GM19238 (cell line): ENCODE measurements at regions not wholly inside any gene's neighbourhood (a gene's known extent, or its start where the extent isn't known, plus 50 kb on each side); places are given as distances from the start of the nearest gene placed in this dataset.

ENCODE experiments used
- DNase-seq: peaks from one replicate; pipeline ENCODE4 v3.0.0; 2011; ENCODE audit warnings: low spot score; ENCODE audit not compliant: insufficient read length

DNA sequence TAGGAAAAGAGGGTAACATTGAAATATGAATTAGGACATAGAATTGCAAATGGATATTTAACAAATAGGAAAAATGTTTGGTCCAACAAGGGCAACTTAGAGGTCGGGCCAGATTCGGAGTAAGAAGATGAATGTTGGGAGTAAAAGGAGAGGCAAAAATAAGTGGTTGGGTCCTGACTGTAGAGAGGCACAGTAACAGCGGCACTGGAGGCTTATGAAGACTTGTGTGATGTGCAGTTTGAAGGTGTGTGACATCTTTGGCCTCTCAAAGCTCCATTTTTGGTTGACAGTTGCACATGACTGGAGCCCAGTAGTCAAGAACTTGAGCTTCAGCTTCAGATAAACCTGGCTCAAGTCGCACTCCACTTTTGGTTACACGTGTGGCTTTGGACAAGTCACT is 109.9 kb upstream of the PAXBP1 start:
- DNase-seq, result no peak

DNA sequence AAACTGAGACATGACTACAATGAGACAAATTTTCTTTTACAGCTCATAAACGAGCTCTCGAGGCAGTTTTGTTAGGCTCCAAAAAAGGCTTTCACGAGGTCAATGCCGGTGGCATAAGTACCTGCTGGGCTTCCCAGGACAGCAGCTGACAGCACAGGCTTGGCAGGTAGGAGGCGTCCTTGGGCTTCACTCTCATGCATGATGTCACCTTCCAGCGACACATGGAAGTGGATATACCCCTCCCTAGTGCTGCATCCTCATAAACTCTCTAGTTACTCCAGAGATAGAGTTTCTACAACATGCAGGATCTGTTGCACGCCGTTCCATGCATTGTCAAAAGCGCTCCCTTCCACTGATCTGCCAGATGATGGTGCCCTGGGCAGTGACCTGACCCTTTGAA is 112.5 kb upstream of the PAXBP1 start:
- DNase-seq, result no peak

DNA sequence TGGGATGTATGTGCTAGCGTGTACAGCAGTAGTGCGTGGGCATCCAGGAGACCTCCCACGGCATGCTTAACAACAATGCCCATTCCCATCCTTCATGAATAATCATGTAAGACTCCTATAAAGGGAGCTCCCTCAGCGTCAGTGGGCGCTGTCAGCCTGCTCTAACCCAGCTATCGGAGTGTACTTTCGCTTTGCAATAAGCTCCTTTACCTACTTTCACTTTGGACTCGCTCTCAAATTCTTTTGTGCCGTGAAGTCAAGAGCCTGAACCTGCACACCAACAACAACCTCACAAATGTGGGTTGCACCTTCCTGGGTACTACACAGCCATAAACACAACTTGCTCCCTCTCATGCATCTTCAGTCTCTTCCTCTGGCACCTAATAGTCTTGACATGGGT is 114.8 kb upstream of the PAXBP1 start:
- DNase-seq, result no peak

DNA sequence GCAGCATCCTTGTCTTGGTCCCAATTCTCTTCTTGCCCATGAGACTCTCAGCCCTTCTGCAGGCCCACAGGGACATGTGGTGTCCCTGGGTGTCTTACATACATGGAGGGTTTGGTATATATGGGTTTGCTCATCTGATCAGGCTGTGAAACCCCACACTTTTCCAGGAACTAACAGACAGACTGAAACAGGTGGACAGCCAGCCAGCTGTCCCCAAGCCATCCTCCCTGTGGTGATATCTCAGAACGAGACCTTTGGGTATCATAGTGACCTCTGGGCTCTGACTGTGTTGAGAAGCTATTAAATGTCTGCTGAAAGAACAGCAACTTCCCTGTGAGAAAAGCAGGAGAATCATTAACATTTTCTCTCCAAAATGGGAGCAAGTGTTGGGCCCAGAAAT is 115.5 kb upstream of the PAXBP1 start:
- no peak for DNase-seq

DNA sequence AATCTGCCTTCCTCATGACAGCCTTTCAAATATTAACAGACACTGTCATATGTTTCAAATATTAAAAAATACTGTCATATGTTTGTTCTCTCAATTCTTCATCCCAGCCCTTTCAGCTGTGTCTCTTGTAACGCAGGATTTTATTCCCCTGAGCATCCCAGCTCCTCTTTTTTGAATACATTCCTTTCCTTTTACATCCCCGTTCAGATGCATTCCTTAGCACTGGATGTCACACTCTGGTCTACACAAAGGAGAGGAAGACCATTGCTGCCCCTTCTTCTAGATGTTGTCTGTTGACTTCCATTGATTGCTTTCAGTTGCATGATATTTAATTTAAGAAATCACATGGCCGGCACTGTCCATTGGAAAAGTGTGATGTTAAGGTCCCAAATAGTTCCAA is 117.4 kb upstream of the PAXBP1 start:
- no peak for DNase-seq

DNA sequence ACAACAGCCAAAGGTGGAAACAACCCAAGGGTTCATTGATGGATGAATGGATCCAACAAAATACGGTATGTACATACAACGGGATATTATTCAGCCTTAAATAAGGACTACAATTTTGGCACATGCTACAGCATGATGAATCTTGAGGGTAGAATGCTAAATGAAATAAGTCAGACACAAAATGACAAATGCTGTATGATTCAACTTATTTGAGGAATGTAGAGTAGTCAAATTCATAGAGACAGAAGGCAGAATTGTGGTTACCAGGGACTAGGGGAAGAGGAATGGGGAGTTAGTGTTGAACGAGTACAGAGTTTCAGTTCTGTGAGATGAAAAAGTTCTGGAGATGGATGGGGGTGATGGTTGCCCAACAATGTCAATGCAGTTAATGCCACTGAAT is 118.0 kb upstream of the PAXBP1 start:
- no peak for DNase-seq

DNA sequence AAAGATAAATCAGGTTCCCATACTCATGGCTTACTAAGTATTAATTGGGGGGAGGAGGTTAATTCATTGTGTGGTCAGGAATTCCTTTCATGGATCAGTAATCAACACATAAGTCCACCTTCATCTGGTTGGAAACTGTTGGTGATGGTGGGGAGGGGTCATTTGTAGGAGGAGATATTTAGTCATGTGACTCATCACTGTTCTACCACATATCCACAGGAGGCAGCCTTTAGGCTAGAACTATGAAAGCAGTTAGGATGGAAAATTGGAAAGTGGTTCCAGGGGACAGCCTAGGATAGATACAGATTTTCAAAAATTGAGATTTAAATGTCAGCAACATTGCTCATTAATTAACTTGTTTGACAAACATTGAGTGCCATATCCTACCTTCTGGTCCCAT is 122.8 kb upstream of the PAXBP1 start:
- no peak for DNase-seq

DNA sequence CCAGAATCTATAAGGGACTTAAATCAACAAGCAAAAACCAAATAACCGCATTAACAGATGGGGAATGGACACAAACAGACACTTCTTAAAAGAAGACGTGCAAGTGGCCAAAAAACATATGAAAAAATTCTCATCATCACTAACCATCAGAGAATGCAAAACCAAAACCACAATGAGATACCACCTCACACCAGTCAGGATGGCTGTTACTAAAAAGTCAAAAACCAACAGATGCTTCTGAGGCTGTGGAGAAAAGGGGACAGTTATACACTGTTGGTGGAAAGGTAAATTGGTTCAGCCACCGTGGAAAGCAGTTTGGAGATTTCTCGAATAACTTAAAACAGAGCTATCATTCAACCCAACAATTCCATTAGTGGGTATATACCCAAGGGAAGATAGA is 124.9 kb upstream of the OLIG2 start:
- DNase-seq, result no peak

DNA sequence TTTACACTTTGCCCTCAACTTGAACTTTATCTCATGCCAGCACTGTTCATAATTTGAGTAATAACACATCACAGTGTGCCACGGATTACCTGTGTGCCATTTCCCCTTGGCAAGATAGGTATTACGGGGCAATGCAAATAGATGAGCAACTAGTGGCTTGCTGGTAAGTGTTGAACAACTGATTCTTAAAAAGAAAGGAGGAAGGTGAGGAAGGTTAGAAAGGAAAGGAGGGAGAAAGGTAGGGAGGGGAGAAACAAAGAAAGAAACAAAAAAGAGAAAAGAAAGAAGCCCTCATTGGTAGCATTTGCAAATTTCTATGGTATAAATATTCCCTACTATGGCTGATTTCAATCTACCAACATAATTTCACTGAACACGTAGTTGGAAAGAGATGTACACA is 118.2 kb upstream of the OLIG2 start:
- no peak for DNase-seq

DNA sequence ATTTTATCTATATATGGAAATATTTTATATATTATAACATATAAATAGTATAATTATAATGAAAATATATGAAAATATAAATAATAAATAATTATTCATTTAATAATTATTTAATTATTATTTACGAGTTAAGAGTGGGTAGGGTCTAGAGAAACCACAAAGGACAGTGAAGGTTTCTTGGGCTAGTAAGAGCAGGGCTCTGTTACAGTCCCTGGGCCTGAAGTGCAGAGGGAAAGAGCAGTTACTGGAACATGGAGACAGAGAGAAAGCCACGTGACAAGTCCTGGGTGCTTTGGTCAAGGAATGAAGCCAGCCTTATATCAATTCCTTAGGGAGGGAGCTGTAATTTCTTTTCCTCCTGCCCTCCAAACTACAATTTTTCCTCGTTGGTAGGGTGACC is 117.2 kb upstream of the OLIG2 start:
- DNase-seq, result no peak

DNA sequence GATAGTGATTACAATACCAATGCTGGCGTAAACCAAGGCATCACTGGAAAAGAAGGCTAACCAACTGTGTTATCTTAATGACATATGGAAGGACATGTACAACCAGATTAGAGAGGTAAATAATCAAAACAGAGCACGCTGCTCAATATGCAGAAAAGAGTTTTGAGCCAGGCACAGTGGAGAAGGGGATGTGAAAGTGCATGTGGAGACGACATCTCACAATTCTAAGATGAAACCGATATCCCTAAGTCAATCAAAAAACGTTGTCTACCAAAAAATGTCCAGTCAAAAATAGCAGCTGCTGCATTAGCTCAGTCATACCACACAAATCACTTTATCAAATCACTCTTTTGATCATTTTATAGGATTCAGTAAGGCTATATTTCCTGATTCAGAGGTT is 116.3 kb upstream of the OLIG2 start:
- DNase-seq, result no peak

DNA sequence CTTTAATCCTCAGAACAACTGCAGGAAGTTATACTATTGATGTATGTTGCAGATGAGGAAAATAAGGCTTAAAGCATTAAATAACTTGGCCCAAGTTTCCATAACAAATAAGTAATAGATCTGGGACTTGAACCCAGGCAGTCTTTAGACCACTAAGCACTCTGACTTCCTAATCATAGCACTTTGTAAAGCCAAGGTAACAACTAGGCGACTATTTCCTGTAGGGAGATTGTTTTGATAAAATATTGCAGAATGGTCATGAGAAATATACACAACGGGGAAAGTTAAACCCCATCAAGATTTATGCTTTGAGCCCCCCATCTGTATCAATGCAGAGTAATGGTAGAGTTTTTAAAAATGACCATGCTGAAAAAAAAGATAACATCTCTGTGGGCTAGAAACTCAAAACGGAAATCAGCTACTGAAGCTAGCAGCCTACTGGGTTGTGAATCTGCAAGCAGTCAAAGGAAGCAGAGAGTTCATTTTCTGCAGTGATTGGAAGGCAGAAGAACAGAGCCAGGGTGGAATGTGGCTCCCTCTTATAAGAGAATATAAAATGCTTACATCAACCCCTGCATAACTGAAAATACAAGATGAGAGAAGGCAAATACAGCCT is 111.2 kb upstream of the OLIG2 start:
- DNase-seq, result no peak

DNA sequence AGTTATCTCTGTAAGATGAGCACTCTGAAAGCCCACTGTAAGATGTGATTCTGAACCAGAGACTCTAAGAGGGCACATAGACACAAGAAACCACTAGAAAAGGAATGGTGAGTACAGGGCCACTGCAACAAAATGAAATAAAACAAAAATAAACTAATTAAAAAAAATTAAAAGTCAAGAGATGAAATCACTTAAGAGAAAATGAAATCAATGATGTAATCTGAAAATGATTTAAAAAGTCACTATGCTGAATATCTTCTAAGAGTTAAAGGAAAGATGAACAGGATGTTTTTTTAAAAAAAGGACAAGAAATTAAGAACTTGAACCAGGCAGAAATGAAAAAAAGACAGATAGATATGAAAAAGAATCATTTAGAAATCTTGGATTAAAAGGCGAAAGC is 110.6 kb upstream of the OLIG2 start:
- DNase-seq, result no peak

DNA sequence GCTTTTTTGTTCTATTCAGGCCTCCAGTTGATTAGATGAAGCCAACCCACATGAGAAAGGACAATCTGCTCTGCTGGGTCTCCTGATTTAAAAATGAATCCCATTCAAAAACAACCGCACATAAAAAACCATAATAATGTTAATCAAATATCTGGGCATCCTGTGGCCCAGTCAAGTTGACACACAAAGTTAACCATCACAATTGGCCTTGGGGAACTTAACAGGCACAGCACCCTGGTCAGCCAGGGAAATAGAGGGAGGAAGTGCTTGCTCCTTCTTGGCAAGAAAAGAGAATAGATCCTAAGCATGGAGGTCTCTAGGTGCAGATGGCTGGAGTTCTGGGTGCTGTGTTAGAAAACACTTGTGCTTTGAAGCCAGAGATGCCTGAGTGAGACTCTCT is 109.6 kb upstream of the OLIG2 start:
- DNase-seq, result no peak

DNA sequence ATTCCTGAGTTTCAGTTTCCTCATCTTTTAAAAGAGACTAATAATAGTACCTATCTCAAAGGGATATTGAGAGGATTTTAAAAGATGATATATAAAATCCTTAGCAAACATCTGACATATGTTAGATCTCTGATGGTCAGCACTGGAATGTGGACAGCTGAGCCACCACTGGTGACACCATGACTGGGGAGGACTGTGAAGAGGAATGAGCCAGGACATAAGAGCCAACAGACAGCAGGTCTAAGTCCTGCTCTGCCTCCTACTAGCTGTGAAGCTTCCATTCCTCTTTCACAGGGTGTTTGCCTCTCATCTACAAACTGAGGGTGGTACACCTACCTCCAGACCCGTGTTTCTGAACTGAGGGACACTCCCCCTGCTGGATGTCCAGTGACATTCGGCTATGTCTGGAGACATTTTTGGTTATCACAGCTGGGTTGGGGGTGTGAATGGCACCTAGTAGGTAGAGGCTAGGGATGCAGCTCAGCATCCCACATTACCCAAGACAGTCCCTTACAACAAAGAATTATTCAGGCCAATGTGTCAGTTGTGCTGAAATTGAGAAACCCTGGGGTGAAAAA is 109.1 kb upstream of the OLIG2 start:
- DNase-seq, result no peak

DNA sequence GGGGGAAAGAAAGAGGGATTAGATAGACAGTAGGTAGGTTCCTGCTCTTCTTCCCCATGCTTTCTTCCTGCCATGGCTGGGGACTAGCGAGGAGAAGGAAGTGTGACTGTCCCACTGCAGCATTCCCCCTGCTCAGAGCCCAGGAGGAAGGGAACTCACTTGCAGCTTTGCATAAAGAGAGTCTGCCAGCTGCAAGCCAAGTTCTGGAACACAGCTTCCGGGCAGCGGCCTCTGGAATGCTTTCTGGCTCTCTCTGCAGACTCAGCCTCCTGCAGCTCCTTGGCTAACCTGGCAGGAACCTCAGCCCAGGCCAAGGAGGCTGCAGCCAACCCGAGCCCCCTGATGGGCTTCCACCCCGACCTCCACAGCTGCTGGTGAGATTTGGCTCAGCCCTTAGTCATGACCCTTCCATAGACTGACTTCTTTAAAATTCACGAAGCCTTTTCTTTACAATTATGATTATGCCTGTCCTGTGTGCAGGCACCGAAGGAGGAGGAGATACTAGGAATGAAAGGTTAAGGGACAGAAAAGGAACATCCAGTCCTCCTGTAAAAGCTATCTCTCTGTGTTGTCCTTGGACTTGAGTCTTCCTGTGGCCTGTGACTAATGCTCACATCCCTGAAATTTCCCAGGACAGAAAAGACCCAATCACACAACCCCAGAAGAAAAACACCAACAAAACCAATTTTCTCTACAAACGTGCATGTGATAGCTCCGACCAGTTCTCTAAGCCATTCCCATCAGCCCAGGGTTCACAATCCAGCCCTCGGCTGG is 108.2 kb upstream of the OLIG2 start:
- no peak for DNase-seq

DNA sequence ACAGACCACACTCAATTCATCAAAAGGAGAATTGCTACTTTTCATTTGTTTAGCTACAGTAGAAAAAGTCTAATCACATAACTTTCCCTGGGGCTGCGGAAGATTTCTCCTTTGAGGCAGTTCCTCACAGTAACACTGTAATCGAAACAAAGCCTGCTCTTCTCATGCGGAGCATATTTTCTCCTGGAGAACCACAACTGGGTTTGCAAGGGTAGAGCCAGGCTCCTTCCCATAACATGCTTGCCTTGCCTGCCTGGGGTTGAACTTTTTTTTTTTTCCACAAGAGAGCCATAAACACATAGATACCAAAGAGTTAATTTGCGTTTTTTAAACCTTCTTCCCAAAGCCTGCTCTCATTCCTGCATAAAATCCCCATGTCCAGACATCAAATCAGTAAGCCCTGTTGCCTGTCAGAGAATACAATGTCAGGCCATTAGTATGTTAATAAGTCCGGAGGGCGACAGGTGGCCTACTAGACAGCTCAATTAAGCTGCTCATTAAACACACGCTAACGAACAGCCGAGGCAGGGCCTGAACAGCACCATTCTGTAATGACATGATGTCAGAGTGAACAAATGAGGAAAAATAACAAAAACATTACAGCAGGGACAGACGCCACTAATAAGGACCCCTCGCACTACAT is 107.1 kb upstream of the OLIG2 start:
- DNase-seq, result no peak

DNA sequence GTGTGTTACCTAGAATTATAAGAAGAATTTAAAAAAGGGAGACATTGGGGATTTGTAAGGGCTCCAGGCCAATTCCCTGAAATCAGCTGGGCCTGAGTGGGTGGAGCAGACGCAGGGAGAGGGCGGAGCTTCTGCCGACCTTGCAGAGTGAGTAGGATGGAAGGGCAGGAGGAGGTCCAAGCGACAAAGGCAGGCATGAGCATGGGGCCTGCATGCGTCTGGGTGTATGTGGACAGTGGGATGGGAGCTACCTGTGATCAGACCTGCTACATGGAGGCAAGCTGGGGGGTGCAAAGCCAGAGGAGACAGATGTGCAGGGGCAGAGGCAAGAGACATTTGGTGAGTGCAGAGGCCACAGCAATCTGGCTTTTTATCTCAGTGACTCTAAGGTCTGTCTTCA is 105.3 kb upstream of the OLIG2 start:
- no peak for DNase-seq

DNA sequence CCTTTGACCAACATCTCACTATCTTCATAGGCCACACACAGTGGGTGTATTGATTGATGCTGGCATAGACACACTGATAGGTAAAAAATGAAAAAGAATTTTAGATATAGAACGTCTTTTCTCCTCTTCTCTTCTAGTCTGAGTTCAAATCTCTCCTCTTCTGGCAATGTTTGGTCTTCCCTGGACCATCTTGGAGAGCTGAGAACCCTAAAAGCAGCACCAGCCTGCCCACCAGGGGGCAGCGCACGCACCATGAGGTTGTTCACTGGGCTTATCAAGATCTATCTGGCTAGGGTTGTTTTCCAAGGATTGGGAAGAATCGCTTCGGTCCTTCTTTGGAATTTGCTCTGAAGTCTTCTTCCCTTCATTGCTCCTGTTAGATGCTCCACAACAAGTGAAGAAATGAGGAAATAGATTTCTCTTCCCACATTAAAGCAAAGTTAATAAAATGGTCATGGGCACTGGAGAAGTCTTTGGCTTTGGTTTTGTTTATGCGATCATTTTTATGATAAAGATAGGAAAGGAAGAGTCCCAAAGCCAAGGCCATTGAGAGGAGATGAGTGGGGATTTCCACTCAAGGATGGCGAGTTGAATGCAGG is 104.0 kb upstream of the OLIG2 start:
- no peak for DNase-seq

DNA sequence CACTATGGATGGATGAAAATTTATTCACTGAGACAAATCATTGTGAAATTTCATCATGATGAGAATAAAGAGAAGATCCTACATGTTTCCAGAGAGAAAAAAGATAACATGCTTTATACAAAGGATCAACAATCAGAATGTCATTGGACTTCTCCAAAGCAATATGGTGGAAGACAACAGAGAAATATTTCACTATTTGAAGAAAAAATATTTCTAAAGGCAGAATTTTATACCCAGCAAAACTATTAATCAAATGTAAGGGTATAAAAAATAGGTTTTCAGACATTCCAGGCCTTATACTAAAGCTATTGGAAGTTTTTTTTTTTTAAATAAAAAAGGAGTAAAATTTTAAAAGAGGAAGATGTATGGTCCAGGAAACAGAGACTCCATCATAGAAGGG is 100.6 kb upstream of the OLIG2 start:
- no peak for DNase-seq

DNA sequence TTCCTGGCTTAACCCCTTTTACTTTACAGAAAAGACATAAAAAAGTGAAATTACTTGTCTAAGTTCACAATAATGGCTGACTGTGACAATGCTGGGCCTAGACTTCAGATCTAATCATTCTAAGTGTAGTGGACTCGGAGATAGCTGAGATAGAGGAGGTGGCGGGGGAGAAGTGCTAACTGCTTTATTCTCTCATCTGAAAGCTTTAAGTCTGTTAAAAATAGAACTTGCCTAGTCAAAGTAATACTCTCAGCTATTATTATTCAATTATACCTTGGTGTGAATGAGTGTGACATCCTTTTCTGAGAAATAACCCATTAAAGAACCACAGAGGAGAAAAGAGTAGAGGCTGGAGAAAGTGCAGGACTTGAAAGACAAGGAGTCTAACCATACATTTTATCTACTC is 96.1 kb upstream of the OLIG2 start:
- DNase-seq, result no peak

DNA sequence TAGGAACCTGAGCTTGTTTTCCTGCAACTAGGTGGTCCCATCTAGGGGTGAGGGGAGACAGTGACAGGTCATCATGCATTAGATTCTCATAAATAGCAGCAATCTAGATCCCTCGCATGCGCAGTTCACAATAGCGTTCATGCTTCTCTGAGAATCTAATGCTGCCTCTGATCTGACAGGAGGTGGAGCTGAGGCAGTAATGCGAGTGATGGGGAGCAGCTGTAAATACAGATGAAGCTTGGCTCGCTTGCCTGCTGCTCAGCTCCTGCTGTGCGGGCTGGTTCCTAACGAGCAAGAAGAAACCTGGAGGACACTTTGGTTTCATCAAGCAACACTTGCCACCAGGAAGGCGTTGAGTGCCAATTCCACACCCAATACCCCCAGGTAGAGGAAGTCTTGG is 95.1 kb upstream of the OLIG2 start:
- no peak for DNase-seq
